ENCODE measurements at regions not wholly inside any gene's neighbourhood (a gene's known extent, or its start where the extent isn't known, plus 50 kb on each side); places are given as distances from the start of the nearest gene placed in this dataset.

DNA sequence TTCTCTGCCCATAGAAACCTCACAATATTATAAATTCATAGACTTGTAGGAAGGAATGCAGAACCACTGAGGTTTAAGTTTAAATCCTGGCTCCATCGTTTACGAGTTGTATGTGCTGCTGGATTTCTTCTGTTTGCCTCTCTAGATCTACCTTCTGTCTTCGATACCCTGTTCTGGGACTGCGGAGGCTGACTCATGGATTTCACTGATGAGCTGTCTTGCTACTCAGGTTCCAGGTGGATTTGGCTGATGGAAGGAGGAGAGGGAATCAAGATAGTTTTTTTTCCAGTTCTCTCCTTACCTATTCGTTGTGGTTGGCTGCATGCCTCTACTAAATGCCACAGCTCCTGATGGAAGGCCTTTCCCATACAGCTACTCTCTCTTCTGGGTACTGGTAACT, 375.8 kb downstream of the REEP3 start:
- Mint-ChIP-seq H3K4me1 (peaks cover 2% of the 10 kb centered on the region), H3K27ac (no peak overlapping the region), H3K27me3 (peaks cover 17% of the 10 kb centered on the region), H3K9me3 (no peaks in the 10 kb centered on the region), H3K36me3 (no peaks in the 10 kb centered on the region), H3K4me3 (no peak overlapping the region)
- DNase-seq (ENCODE audit: low spot score in 2 of 2): no peak
- ATAC-seq (ENCODE audit: low read depth): no peak

DNA sequence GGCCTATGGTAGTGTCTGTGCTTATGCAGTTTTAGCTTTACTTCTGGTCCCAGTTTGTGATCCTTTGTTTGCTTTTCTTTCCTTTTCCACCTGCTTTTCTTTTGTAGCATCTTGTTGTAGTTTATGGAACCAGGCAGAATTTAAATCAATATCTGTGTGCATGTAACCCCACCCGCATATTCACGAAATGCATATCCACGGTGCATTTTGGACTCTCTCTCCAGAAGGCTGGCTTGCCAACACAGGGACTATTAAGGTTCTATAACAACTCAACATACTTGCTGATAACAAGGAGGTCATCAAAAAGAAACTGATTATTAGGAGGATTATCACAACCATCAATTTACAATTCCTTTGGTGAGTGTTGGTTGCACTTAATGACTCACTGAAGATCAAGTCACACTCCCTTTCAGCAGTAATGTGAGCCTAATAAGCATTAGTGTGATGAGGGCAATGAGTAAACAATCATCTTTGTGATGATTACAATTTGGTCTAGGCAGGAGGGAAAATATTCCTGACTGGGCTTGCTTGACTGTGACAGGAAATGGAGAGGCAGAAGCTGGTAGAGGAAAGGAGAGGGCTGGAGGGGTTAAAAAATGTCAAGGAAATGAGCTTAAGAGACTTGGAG, 378.6 kb downstream of the REEP3 start:
- no peak overlapping the region for H3K27ac Mint-ChIP-seq
- H3K4me1 Mint-ChIP-seq: no peaks in the 10 kb centered on the region
- ATAC-seq (ENCODE audit: low read depth) (no peak), DNase-seq (ENCODE audit: low spot score in 2 of 2) (no peak)
- no peaks in the 10 kb centered on the region for H3K36me3 Mint-ChIP-seq
- H3K9me3 Mint-ChIP-seq: no peaks in the 10 kb centered on the region
- peaks cover 11% of the 10 kb centered on the region for H3K27me3 Mint-ChIP-seq
- H3K4me3 Mint-ChIP-seq: no peak overlapping the region

DNA sequence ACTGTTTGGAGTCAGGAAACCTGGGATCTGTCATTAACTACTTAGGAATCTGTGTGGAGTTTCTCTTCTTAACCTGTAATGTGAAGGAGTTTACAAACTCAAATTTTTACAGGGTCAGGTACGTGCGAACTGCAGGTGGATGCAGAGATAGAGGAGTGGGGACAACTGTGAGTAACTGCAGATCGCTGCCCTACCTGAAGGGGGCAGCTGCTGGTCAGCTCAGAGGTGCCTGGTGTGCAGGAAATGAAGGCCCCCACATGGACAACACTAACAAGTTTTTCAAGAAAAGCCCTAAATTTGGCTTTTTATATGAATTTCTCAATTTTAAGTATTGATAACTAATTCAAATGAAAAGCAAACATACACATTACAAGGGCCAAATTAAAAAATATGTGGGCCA, 380.0 kb downstream of the REEP3 start:
- peaks cover 9% of the 10 kb centered on the region for H3K27me3 Mint-ChIP-seq
- no peaks in the 10 kb centered on the region for H3K9me3 Mint-ChIP-seq
- no peak for DNase-seq (ENCODE audit: low spot score in 2 of 2)
- H3K27ac Mint-ChIP-seq: no peak overlapping the region
- no peaks in the 10 kb centered on the region for H3K36me3 Mint-ChIP-seq
- H3K4me1 Mint-ChIP-seq: no peaks in the 10 kb centered on the region
- no peak for ATAC-seq (ENCODE audit: low read depth)
- H3K4me3 Mint-ChIP-seq: no peak overlapping the region

DNA sequence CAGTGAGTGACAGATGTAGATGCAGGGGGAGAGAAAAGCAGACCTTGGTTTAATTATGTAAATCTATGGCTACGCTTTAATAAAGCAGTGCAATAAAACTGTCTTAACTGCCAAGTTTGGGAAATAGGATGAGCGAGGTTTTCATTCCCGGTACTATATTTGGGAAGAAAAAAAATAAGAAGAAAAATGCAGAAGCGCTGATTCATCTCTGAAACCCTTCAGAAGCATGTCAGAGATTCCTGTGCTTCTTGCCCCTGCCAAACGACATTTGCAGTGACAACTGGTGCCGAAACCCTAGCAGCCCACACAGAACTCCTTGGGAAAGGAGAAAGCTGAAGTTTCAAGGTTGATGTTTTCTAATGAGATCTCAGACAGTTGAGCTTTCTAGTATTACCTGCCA, 380.7 kb downstream of the REEP3 start:
- Mint-ChIP-seq H3K4me1 (no peaks in the 10 kb centered on the region), H3K9me3 (no peaks in the 10 kb centered on the region), H3K36me3 (no peaks in the 10 kb centered on the region), H3K4me3 (no peak overlapping the region), H3K27ac (no peak overlapping the region), H3K27me3 (peaks cover 9% of the 10 kb centered on the region)
- ATAC-seq (ENCODE audit: low read depth) (no peak), DNase-seq (ENCODE audit: low spot score in 2 of 2) (no peak)

DNA sequence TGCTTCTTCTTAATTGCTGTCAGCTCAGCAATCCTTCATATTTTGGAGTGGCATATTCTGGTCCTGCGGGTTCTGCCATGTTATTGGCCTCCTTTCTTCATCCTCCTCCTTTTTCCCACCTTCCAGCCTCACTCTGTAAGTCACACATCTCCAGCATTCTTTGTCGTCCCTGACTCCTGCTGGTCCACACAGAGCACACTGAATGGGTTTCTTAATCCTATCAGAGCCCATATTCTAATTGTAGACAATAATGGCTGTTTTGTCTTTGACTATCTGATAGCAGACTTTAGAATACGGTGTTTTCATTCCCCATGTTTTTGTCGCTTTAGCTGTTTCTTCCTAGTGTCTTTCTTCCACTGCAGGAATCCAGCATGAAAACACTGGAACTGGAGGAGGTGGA, 389.6 kb downstream of the REEP3 start:
- no peak for DNase-seq (ENCODE audit: low spot score in 2 of 2)
- no peak overlapping the region for H3K4me3 Mint-ChIP-seq
- ATAC-seq (ENCODE audit: low read depth): no peak
- no peak overlapping the region for H3K27ac Mint-ChIP-seq
- H3K9me3 Mint-ChIP-seq: no peaks in the 10 kb centered on the region
- H3K27me3 Mint-ChIP-seq: peaks cover 5% of the 10 kb centered on the region
- no peaks in the 10 kb centered on the region for H3K4me1 Mint-ChIP-seq
- no peaks in the 10 kb centered on the region for H3K36me3 Mint-ChIP-seq

DNA sequence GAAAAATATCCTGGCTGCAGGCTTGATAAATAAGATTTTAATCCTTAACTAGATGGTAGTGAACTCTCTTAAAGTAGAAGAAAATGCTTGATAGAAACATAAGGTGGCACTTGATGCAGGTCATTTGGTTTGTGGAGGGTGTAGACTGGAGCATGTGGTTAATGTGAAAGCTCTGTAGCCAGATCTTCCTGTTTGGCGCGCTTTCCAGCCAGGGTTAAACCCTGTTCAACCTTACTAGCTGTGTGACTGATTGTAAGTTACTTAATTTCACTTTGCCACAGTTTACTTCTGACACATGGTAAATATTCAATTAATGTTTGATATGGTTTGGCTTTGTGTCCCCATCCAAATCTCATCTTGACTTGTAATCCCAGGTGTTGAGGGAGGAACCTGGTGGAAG, 394.0 kb downstream of the REEP3 start:
- H3K27ac Mint-ChIP-seq: no peak overlapping the region
- ATAC-seq (ENCODE audit: low read depth) (no peak), DNase-seq (ENCODE audit: low spot score in 2 of 2) (no peak)
- no peaks in the 10 kb centered on the region for H3K36me3 Mint-ChIP-seq
- no peaks in the 10 kb centered on the region for H3K9me3 Mint-ChIP-seq
- no peak overlapping the region for H3K4me3 Mint-ChIP-seq
- H3K4me1 Mint-ChIP-seq: no peaks in the 10 kb centered on the region
- H3K27me3 Mint-ChIP-seq: peaks cover 6% of the 10 kb centered on the region

DNA sequence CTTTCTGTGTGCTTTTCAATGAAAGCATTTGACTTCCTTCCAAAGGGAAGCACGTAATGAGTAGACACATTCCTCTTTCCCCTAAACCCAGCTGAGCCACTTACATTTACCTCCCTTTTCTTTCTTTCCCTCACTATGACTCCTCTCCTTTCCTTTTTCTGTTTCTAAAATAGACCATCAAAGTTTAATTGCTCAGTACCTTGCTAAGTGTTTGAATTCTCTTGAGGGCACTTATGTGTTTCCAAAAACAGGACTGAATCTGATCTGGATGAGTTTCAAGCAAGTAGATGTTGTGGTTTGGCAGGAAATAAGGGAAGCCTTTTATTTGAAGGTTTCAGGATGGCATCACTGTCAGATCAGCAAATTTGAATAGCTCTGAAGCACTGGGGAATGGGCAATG, 396.2 kb downstream of the REEP3 start:
- ATAC-seq (ENCODE audit: low read depth) (no peak), DNase-seq (ENCODE audit: low spot score in 2 of 2) (no peak)
- Mint-ChIP-seq H3K27me3 (peaks cover 5% of the 10 kb centered on the region), H3K4me1 (no peaks in the 10 kb centered on the region), H3K9me3 (no peaks in the 10 kb centered on the region), H3K4me3 (no peak overlapping the region), H3K36me3 (no peaks in the 10 kb centered on the region), H3K27ac (no peak overlapping the region)

DNA sequence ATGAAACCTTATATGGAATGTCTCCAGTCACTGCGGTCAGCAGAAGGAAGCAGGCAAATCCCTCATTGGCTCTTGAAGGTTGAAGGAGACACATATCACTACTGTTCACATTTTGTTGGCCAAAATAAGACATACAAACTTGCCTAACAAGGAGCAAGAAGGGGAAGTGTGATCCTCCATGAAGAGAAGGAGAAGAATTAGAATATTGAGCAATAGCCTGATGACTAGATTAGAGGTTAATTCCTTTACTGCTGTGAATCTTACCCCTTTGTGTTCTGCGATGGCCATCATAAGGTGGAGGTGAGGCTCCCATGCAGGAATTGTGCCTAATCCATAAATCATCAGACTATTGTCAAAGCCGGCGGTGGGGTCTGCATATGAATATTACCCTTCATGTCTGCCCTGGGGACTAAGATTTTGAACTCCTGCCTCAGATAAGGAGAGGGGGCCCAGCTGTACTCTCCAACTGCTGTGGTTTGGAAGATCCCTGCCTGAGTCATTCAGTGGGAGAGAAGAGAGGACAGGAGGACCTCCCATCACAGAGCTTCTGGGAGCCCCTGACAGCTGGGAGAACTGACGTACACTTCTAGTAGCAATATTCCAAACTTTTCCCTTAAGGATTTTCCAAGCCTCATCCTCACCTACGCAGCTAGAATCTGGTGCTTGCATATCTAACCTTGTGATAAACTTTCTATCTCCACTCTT, 398.5 kb downstream of the REEP3 start:
- peaks cover 7% of the 10 kb centered on the region for H3K27me3 Mint-ChIP-seq
- no peaks in the 10 kb centered on the region for H3K4me1 Mint-ChIP-seq
- ATAC-seq (ENCODE audit: low read depth) (no peak), DNase-seq (ENCODE audit: low spot score in 2 of 2) (no peak)
- H3K9me3 Mint-ChIP-seq: no peaks in the 10 kb centered on the region
- no peak overlapping the region for H3K4me3 Mint-ChIP-seq
- no peaks in the 10 kb centered on the region for H3K36me3 Mint-ChIP-seq
- no peak overlapping the region for H3K27ac Mint-ChIP-seq

DNA sequence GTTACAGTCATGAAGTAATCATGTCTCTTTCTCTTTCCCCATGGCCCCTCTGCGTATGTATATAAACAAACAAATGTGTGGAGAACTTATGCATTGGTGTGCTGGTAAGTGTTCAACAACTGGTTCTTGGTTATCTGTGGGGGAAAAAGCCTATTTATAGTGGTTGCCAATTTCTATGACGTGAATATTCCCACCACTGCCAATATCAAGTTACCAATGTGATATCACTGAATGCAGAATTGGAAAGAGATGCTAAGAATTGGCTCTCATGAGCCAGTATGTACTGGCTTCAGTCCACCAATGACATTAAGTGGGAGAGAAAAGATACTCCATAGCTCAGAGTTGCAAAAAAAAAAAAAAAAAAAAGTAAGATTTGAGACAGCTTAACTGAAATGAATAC, 399.7 kb downstream of the REEP3 start:
- peaks cover 8% of the 10 kb centered on the region for H3K27me3 Mint-ChIP-seq

DNA sequence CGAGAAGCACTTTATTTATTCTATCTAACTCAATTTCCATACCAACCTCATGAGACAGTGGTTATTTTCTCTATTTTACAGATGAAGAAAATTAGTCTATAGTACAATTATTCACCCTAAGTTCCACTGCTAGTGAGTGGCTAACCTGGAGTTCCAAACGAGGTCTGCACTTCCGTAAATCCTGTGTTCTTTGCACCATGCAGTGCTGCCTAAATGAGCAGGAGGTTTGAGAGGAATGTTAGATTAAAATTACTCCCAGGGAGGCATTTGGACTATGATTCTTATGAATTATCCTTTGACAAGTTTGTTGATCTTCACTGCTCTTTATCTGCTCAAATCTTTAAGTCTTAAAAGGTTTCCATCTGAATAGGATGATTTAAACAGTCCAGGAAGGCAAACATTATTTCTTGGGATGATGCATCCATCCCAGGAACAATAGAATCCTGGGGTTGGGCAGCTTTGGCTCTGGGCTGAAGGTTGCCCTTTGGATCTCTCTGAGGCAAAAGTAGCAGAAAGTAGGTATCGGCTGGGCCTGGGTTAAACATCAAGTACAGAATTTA, 400.8 kb downstream of the REEP3 start:
- ATAC-seq (ENCODE audit: low read depth) (no peak), DNase-seq (ENCODE audit: low spot score in 2 of 2) (no peak)
- H3K4me1 Mint-ChIP-seq: no peaks in the 10 kb centered on the region
- peaks cover 10% of the 10 kb centered on the region for H3K27me3 Mint-ChIP-seq
- H3K36me3 Mint-ChIP-seq: no peaks in the 10 kb centered on the region
- H3K9me3 Mint-ChIP-seq: no peaks in the 10 kb centered on the region
- H3K27ac Mint-ChIP-seq: no peak overlapping the region
- H3K4me3 Mint-ChIP-seq: no peak overlapping the region

More for the DNA sequence above, 399.7 kb downstream of the REEP3 start:
- ATAC-seq (ENCODE audit: low read depth) (no peak), DNase-seq (ENCODE audit: low spot score in 2 of 2) (no peak)
- no peak overlapping the region for H3K4me3 Mint-ChIP-seq
- no peaks in the 10 kb centered on the region for H3K9me3 Mint-ChIP-seq
- H3K4me1 Mint-ChIP-seq: no peaks in the 10 kb centered on the region
- H3K36me3 Mint-ChIP-seq: no peaks in the 10 kb centered on the region
- no peak overlapping the region for H3K27ac Mint-ChIP-seq

DNA sequence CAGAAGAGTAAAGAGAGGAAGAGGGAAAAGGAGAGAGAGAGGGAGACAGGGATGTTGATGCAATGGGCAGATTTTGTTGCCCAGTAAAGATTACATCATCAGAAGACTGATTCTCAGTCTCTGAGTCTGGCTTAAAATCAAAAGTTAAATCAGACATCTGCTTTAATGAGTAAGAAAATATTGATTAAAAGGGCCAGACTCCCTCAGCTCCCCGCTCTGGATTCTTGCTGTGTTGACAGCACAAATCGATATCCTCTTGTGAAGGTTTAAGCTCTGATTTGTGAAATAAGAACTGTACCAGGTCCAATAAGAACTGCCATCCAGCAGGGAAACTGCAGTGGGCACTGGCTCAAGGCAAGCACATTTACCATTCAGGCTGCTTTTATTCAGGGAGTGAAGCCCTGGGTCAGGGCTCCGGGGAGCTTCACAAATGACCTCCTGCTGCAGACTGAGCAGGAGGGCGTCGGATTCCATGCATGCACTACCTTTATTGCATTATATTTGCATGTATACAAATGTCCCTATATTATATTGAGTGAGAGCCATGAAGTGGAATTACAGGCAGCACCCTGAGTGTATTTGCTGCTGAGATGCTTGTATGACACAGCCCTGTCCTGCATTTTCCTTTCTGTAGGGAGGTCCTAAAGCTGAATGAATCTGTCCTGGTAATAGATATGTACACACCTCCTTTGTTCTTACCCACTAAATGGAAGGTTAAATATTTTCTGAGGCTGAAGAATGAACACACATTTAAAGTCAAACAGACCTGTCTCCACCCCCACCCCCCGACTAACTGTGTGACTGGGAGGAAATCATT, 401.5 kb downstream of the REEP3 start:
- DNase-seq (ENCODE audit: low spot score in 2 of 2) (no peak), ATAC-seq (ENCODE audit: low read depth) (no peak)
- no peak overlapping the region for H3K4me3 Mint-ChIP-seq
- peaks cover 10% of the 10 kb centered on the region for H3K27me3 Mint-ChIP-seq
- no peaks in the 10 kb centered on the region for H3K9me3 Mint-ChIP-seq
- no peaks in the 10 kb centered on the region for H3K4me1 Mint-ChIP-seq
- H3K36me3 Mint-ChIP-seq: no peaks in the 10 kb centered on the region
- no peak overlapping the region for H3K27ac Mint-ChIP-seq

DNA sequence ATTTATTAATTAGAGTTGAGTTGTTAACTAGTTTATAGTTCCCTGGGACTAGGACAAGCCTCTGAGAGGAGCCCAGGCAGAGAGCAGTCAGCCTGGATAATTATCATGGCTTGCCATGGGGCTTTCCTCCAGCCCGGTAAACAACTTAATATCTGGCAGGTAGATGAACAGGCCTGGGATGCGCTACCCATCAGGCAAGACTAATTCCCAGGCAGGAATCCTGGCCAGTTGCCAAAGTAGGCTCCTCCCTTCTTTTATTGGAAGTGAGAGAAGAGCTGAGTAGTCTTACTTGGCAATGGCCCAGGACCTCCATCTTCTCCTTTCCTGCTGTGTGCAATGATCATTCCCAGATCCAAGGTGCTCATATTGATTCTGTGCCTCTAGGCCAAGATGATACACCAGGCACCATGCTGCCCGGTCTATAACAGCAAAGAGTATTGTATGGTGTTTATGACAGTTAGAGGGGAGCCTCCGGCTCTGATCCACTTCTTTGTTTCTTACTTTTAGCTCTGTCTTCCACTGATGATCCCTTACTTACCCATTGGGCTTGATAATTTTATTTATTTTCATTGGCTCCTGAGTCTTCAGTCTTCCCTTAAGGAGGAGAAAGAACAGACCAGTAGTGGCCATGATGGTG, 408.7 kb downstream of the REEP3 start:
- ATAC-seq (ENCODE audit: low read depth) (no peak), DNase-seq (ENCODE audit: low spot score in 2 of 2) (no peak)
- no peaks in the 10 kb centered on the region for H3K36me3 Mint-ChIP-seq
- no peak overlapping the region for H3K4me3 Mint-ChIP-seq
- peaks cover 5% of the 10 kb centered on the region for H3K27me3 Mint-ChIP-seq
- H3K27ac Mint-ChIP-seq: no peak overlapping the region
- no peaks in the 10 kb centered on the region for H3K4me1 Mint-ChIP-seq
- no peaks in the 10 kb centered on the region for H3K9me3 Mint-ChIP-seq

DNA sequence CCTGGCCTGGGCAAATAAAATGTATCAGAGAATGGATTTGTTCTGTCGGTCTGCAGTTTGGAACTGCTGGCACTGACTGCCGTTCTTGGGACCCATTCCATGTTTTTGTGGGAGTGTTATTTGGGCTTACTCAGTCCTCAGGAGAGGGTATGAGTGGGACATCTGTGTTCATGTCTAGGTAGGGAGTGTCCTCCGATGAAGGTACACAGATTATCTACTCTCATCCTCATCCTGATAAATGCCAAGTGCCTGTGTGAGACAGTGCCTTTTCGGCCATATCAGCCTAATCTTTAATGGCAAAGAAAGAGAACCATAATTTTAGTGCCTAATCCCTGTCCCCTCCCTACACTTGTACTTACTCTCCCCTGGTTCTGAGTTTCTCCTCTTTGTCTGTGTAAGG, 409.4 kb downstream of the REEP3 start:
- Mint-ChIP-seq H3K4me3 (no peak overlapping the region), H3K4me1 (no peaks in the 10 kb centered on the region), H3K9me3 (no peaks in the 10 kb centered on the region), H3K27ac (no peak overlapping the region), H3K27me3 (peaks cover 5% of the 10 kb centered on the region), H3K36me3 (no peaks in the 10 kb centered on the region)
- no peak for DNase-seq (ENCODE audit: low spot score in 2 of 2)
- no peak for ATAC-seq (ENCODE audit: low read depth)

DNA sequence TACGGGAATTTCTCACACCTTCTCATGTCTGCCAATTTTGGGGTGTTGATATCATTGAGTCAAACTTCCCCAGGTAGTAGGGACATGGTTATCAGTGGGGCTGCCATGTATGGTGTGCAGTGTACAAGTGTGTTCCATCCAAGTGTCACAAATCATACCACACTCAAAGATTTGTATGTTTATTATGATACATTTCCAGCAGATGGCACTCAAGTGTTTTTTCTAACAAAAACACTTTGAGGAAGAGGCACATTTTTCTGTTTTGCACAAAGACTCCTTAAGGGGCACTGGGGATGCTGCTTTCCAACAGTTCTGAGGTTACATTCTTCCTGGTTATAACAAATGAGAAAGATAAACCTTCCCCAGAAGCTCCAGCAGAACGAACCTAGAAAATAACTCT, 414.5 kb downstream of the REEP3 start:
- no peaks in the 10 kb centered on the region for H3K36me3 Mint-ChIP-seq

More for the DNA sequence above, 414.5 kb downstream of the REEP3 start:
- Mint-ChIP-seq H3K4me3 (no peak overlapping the region), H3K4me1 (no peaks in the 10 kb centered on the region), H3K9me3 (no peaks in the 10 kb centered on the region), H3K27ac (no peak overlapping the region), H3K27me3 (peaks cover 2% of the 10 kb centered on the region)
- DNase-seq (ENCODE audit: low spot score in 2 of 2): no peak
- no peak for ATAC-seq (ENCODE audit: low read depth)
